H9 (cell line): ENCODE measurements at regions not wholly inside any gene's neighbourhood (a gene's known extent, or its start where the extent isn't known, plus 50 kb on each side); places are given as distances from the start of the nearest gene placed in this dataset.

ENCODE experiments used
- DNase-seq: peaks from one replicate; pipeline ENCODE4 v3.0.0-alpha.2; 2017
- H2AFZ ChIP-seq: one replicate; pipeline ENCODE4 v1.6.1; 2013; ENCODE audit warnings: mild to moderate bottlenecking, low read length, control low read depth, moderate library complexity
- H2AK5ac ChIP-seq: 2 replicates; pipeline ENCODE4 v1.6.1; 2013; ENCODE audit warnings: low read length, control low read depth, mixed read lengths; ENCODE audit not compliant: insufficient read length
- H2BK120ac ChIP-seq: one replicate; pipeline ENCODE4 v1.6.1; 2013; ENCODE audit warnings: low read depth, mild to moderate bottlenecking, low read length, control low read depth, inconsistent platforms; ENCODE audit not compliant: poor library complexity, severe bottlenecking
- H2BK12ac ChIP-seq: 2 replicates; pipeline ENCODE4 v1.6.1; 2013; ENCODE audit warnings: low read length, control low read depth, mixed read lengths, low read depth; ENCODE audit not compliant: insufficient read length
- H2BK15ac ChIP-seq: 2 replicates; pipeline ENCODE4 v1.6.1; 2013; ENCODE audit warnings: low read depth, low read length, control low read depth
- H2BK20ac ChIP-seq: one replicate; pipeline ENCODE4 v1.6.1; 2013; ENCODE audit warnings: low read depth, mild to moderate bottlenecking, low read length, control low read depth, inconsistent platforms; ENCODE audit not compliant: poor library complexity, severe bottlenecking
- H2BK5ac ChIP-seq: 2 replicates; pipeline ENCODE4 v1.6.1; 2013; ENCODE audit warnings: low read length, control low read depth, mixed read lengths; ENCODE audit not compliant: insufficient read length
- H3K14ac ChIP-seq: 2 replicates; pipeline ENCODE4 v1.6.1; 2013; ENCODE audit warnings: low read length, control low read depth; ENCODE audit not compliant: insufficient read depth
- H3K18ac ChIP-seq: 2 replicates; pipeline ENCODE4 v1.6.1; 2013; ENCODE audit warnings: low read depth, mild to moderate bottlenecking, mixed read lengths, low read length, control low read depth; ENCODE audit not compliant: insufficient read length
- H3K23ac ChIP-seq: 2 replicates; pipeline ENCODE4 v1.6.1; 2013; ENCODE audit warnings: low read length, control low read depth, mixed read lengths, low read depth; ENCODE audit not compliant: insufficient read length
- H3K23me2 ChIP-seq: 2 replicates; pipeline ENCODE4 v1.6.1; 2013; ENCODE audit warnings: low read depth, mild to moderate bottlenecking, mixed read lengths, low read length, control low read depth; ENCODE audit not compliant: insufficient read length, poor library complexity, severe bottlenecking
- H3K27ac ChIP-seq: 2 replicates; pipeline ENCODE4 v1.5.1; 2013; ENCODE audit warnings: low read length, control low read depth, mixed read lengths, low read depth; ENCODE audit not compliant: insufficient read length
- H3K27me3 ChIP-seq: 2 replicates; pipeline ENCODE4 v1.6.1; 2013; ENCODE audit warnings: low read length, control low read depth, inconsistent platforms; ENCODE audit not compliant: insufficient read depth
- H3K4ac ChIP-seq: 2 replicates; pipeline ENCODE4 v1.6.1; 2013; ENCODE audit warnings: low read depth, mild to moderate bottlenecking, control low read depth, inconsistent platforms, low read length, moderate library complexity
- H3K4me1 ChIP-seq: 2 replicates; pipeline ENCODE4 v1.6.1; 2013; ENCODE audit warnings: low read length, control low read depth, inconsistent platforms; ENCODE audit not compliant: insufficient read depth
- H3K4me2 ChIP-seq: 2 replicates; pipeline ENCODE4 v1.6.1; 2013; ENCODE audit warnings: low read length, control low read depth, mixed read lengths; ENCODE audit not compliant: insufficient read length, insufficient read depth
- H3K56ac ChIP-seq: 2 replicates; pipeline ENCODE4 v1.6.1; 2013; ENCODE audit warnings: low read depth, mild to moderate bottlenecking, mixed read lengths, low read length, control low read depth; ENCODE audit not compliant: insufficient read length
- H3K79me1 ChIP-seq: 2 replicates; pipeline ENCODE4 v1.6.1; 2013; ENCODE audit warnings: low read depth, mild to moderate bottlenecking, moderate library complexity, low read length, control low read depth, inconsistent platforms; ENCODE audit not compliant: insufficient read depth, poor library complexity, severe bottlenecking
- H3K79me2 ChIP-seq: 2 replicates; pipeline ENCODE4 v1.6.1; 2013; ENCODE audit warnings: low read length, control low read depth, inconsistent platforms; ENCODE audit not compliant: insufficient read depth
- H3K9ac ChIP-seq: 2 replicates; pipeline ENCODE4 v1.6.1; 2013; ENCODE audit warnings: low read length, control low read depth, mixed read lengths; ENCODE audit not compliant: insufficient read length; ENCODE audit errors: extremely low read depth
- H3K9me3 ChIP-seq: one replicate; pipeline ENCODE4 v1.6.1; 2013; ENCODE audit warnings: low read depth, low read length, inconsistent platforms; ENCODE audit not compliant: control insufficient read depth
- H3T11ph ChIP-seq: one replicate; pipeline ENCODE4 v1.6.1; 2013; ENCODE audit warnings: mild to moderate bottlenecking, low read length, control low read depth, inconsistent platforms
- H4K20me1 ChIP-seq: one replicate; pipeline ENCODE4 v1.6.1; 2013; ENCODE audit not compliant: control insufficient read depth, insufficient read length, insufficient read depth
- H4K5ac ChIP-seq: 2 replicates; pipeline ENCODE4 v1.6.1; 2013; ENCODE audit warnings: low read depth, mild to moderate bottlenecking, mixed read lengths, low read length, control low read depth; ENCODE audit not compliant: insufficient read length
- H4K8ac ChIP-seq: replicated peaks from 2 replicates; pipeline ENCODE4 v1.6.1; 2013; ENCODE audit warnings: low read length, control low read depth, mixed read lengths, low read depth; ENCODE audit not compliant: insufficient read length
- H4K91ac ChIP-seq: 2 replicates; pipeline ENCODE4 v1.6.1; 2013; ENCODE audit warnings: low read depth, mild to moderate bottlenecking, moderate library complexity, mixed read lengths, low read length, control low read depth; ENCODE audit not compliant: insufficient read length
- H3K27ac Mint-ChIP-seq, 3 experiments: 2 replicates in 2 of 3; 3 replicates in 1 of 3; pipeline ENCODE4 v1.8.0; 2020 to 2021; ENCODE audit warnings: mixed read lengths in 3 of 3, mild to moderate bottlenecking in 1 of 3, moderate library complexity in 1 of 3
- H3K27me3 Mint-ChIP-seq: 2 replicates; pipeline ENCODE4 v1.8.0; 2021; ENCODE audit warnings: low read depth, mild to moderate bottlenecking, moderate library complexity, mixed read lengths
- H3K36me3 Mint-ChIP-seq, 3 experiments: 2 replicates in 2 of 3; 3 replicates in 1 of 3; pipeline ENCODE4 v1.8.0; 2020 to 2021; ENCODE audit warnings: low read depth in 3 of 3, mixed read lengths in 3 of 3; ENCODE audit not compliant: insufficient read depth in 1 of 3
- H3K4me1 Mint-ChIP-seq, 2 experiments: 2 replicates each; pipeline ENCODE4 v1.8.0; 2020; ENCODE audit warnings: mixed read lengths in 2 of 2
- H3K4me3 Mint-ChIP-seq, 2 experiments: 2 replicates in 1 of 2; 3 replicates in 1 of 2; pipeline ENCODE4 v1.8.0; 2020 to 2021; ENCODE audit warnings: mild to moderate bottlenecking in 2 of 2, mixed read lengths in 2 of 2, moderate library complexity in 1 of 2
- H3K9me3 Mint-ChIP-seq, 2 experiments: 2 replicates in 1 of 2; 3 replicates in 1 of 2; pipeline ENCODE4 v1.8.0; 2020; ENCODE audit warnings: mild to moderate bottlenecking in 2 of 2, mixed read lengths in 2 of 2, moderate library complexity in 1 of 2
- CTCF ChIP-seq: fragments of 200-600 bp; sonication (generic); conservative IDR thresholded peaks from 3 replicates; pipeline ENCODE4 v1.8.0; 2021; ENCODE audit warnings: antibody characterized with exemption, mild to moderate bottlenecking
- WGBS: extraction: QIAGEN DNeasy Blood & Tissue Kit; methylation state at CpG from one replicate; pipeline ENCODE4 v1.1.7; 2013; ENCODE audit warnings: missing lambda C conversion rate, low lambda C conversion rate, mixed read lengths; ENCODE audit not compliant: insufficient read length; ENCODE audit errors: extremely low coverage; 5-methylcytosine and 5-hydroxymethylcytosine counted together

- Histone ChIP-seq H2AFZ (no peak overlapping the region), H3K4me2 (no peak overlapping the region), H3K14ac (no peak overlapping the region), H3K23me2 (no peaks in the 10 kb centered on the region), H3K4me1 (no peaks in the 10 kb centered on the region), H2BK12ac (no peak overlapping the region), H2BK120ac (no peak overlapping the region), H2BK5ac (no peak overlapping the region), H4K91ac (no peak overlapping the region), H3K27ac (no peak overlapping the region), H4K20me1 (no peaks in the 10 kb centered on the region), H3K79me2 (no peaks in the 10 kb centered on the region), H3K18ac (no peak overlapping the region), H3K79me1 (no peaks in the 10 kb centered on the region), H3T11ph (no peak overlapping the region), H4K8ac (no peak overlapping the region), H2AK5ac (no peak overlapping the region), H2BK15ac (no peak overlapping the region), H3K27me3 (no peaks in the 10 kb centered on the region), H3K9ac (no peak overlapping the region), H3K9me3 (no peaks in the 10 kb centered on the region), H3K56ac (no peak overlapping the region), H4K5ac (no peak overlapping the region), H2BK20ac (no peak overlapping the region), H3K4ac (no peak overlapping the region), H3K23ac (no peak overlapping the region)
- peaks cover 2 to 3% of the 10 kb centered on the region in 2 experiments; a peak in 3 of 5 replicates for H3K9me3 Mint-ChIP-seq
- WGBS, result no CpG with 5 or more reads among the region's 2 CpGs
- H3K4me3 Mint-ChIP-seq, result no peak overlapping the region
- no peak overlapping the region for H3K27ac Mint-ChIP-seq
- H3K36me3 Mint-ChIP-seq, result peaks cover 0 to 2% (median 0%) of the 10 kb centered on the region in 3 experiments; a peak in 3 of 7 replicates
- no peak for TF ChIP-seq CTCF
- no peaks in the 10 kb centered on the region for H3K27me3 Mint-ChIP-seq
- H3K4me1 Mint-ChIP-seq, result peaks cover 5 to 12% of the 10 kb centered on the region in 2 experiments
- DNase-seq, result no peak
Measured at GRCh38 chr5:89005990-89006389, 123.0 kb upstream of the MEF2C start.
